ENCODE measurements at regions not wholly inside any gene's neighbourhood (a gene's known extent, or its start where the extent isn't known, plus 50 kb on each side); places are given as distances from the start of the nearest gene placed in this dataset.

DNA sequence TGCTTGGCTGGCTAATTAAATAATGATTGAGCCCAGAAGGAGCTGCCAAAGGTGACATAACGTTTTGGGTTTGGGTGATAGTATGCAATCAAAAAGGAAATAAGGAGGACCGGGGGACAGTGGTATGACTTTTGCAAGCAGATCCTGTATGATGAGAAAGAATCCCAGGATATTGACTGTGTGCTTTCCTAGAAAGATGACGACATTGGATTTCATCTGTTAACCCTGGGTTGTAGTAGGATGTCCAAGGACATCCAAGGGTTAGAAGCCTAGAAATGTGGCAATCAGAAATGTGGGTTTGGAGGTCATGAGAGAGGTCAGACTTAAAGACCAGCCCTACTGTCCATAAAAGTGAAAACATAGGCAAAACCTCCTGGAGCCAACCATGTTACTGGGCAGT lies 50.3 kb upstream of the HMHB1 start:
- no peak for DNase-seq
- ATAC-seq, result no peak

GRCh38 chr5:143760755-143761154 lies 51.2 kb upstream of the HMHB1 start:
- no peak for DNase-seq
- ATAC-seq, result no peak

- no peak for ATAC-seq
- no peak for DNase-seq
Measured at GRCh38 chr5:143760131-143760505, 51.8 kb upstream of the HMHB1 start.

- no peak for DNase-seq
- no peak for ATAC-seq
Measured at GRCh38 chr5:143759396-143760130, 52.4 kb upstream of the HMHB1 start.

DNA sequence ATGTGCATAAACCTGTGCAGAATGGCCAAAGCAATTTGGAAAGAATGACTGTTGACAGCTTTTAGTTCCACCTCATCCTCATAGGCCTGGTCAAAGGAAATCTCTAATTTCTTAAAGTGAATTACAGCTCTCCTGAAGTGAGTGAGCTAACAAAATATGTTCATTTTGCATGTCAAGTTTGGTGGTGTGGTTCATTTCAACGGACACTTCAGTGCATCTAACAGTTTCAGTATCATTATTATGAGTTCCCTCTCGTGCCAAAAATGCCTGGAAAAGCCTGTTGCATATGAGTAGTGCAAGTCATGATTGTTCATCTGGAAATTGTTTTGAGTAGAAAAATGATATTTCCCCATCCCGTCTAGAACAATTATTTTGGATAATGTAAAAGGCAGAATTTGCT lies 53.2 kb upstream of the HMHB1 start:
- DNase-seq, result no peak
- ATAC-seq, result no peak

- DNase-seq, result no peak
- ATAC-seq, result no peak
Measured at GRCh38 chr5:143758015-143758414, 53.9 kb upstream of the HMHB1 start.

DNA sequence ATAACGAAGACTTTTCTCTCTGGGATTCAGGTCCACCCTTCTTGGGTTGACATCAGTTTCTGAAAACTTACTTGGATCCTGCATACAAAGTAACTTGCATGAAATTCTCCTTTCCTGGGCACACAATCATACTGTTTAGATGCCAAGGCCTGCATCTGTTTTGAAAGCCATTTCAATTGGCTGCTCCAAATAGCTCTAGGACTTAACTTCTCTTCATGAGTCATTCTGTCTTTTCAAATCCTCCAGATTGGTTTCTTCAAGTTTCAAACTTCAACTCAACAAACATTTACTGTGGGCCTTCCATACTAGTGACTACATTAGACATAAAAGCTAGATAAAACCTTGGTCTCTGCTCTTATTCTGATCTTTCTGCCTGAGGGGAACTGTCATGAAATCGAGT lies 54.8 kb upstream of the HMHB1 start:
- no peak for DNase-seq
- ATAC-seq, result no peak

DNA sequence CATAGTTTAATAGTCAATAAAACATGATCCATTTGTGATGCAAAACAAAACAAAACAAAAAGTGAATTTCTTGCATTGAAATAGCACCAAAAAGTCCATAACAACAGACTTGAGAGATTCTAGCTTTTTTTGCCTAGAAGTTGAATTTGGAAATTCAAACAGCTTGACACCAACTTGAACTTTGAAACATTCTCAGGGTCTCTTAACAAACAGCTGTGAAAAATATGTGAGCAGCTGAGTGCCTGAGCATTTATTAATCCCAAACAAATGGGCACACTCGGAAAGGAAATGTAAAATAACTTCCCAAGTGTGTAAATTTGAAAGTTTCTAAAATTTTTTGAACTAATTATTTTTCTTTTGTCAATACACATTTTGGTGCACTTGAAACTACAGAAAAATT lies 56.0 kb upstream of the HMHB1 start:
- ATAC-seq, result no peak
- DNase-seq, result no peak

GRCh38 chr5:143752165-143752850 lies 59.7 kb upstream of the HMHB1 start:
- no peak for DNase-seq
- no peak for ATAC-seq

- DNase-seq, result no peak
- ATAC-seq, result no peak
Measured at GRCh38 chr5:143751342-143751741, 60.6 kb upstream of the HMHB1 start.

DNA sequence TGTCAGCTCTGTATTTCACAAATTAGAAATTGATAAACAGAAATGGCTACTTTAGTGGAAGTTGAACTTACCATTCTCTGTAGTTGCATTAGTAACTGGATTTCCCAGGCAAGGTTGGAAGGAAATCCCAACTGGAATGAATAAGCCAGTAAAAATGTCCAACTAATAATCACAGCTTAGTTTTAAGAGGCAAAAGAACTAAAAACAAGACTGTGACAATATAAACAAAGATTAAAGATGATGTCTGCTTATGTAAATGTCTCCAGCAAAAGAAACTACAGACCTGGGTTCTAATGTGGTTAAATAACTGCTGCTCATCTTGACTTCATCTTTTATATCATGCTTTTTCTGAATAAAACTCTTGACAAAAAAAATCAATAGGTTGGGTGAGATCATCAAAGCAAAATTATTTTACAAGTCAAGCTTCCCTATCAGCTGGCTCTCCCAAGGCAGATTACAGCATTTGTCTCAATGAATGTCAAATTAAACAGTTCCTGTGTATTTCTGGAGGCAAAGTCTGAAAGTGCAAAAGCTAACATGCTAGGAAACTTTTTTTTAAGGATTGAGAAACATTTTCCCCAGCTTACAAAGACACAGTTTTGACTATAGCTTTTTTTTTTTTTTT lies 62.3 kb upstream of the HMHB1 start:
- ATAC-seq, result no peak
- no peak for DNase-seq

GRCh38 chr5:143748516-143748915 lies 63.4 kb upstream of the HMHB1 start:
- no peak for ATAC-seq

GRCh38 chr5:143742951-143743350 lies 69.0 kb upstream of the HMHB1 start:
- ATAC-seq (no peak), DNase-seq (no peak)

More at GRCh38 chr5:143748516-143748915, 63.4 kb upstream of the HMHB1 start:
- no peak for DNase-seq

DNA sequence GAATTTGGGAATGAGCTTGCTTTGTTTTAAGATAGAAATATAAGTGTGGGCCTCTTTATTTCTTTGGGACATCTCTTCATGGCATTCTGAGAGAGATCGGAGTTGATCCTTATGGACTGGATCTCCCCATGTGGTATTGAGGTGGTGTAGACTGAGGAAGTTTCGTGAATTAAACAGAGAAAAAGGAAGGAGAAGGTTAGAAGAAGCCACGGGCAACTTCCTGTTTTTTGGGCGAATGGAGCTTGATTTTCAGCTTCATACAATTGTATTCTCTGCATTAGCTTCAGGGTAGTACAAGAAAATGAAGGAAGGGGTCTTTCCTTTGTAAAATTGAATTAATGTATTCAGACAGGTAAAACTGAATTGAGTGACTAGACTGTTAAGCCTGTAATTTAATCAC lies 70.5 kb upstream of the HMHB1 start:
- ATAC-seq, result no peak
- no peak for DNase-seq

- DNase-seq (no peak), ATAC-seq (no peak)
Measured at GRCh38 chr5:143740956-143741355, 71.0 kb upstream of the HMHB1 start.

DNA sequence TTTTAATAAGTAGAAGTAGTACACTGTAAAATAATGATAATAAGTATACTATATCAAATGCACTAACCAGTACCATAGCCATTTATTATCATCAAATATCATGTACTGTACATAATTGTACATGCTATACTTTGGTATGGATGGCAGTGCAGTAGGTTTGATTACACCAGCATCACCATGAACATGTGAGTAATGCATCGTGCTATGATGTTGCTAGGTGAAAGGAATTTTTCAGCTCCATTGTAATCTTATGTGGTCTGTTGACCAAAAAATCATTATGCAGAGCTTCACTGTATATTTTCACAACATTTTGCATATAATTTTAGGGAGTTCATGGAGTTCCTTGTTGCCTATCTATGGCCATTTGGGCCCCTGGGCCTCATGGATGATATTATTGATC lies 72.2 kb upstream of the HMHB1 start:
- no peak for ATAC-seq
- DNase-seq, result no peak

- DNase-seq, result no peak
- no peak for ATAC-seq
Measured at GRCh38 chr5:143738417-143739401, 73.3 kb upstream of the HMHB1 start.

DNA sequence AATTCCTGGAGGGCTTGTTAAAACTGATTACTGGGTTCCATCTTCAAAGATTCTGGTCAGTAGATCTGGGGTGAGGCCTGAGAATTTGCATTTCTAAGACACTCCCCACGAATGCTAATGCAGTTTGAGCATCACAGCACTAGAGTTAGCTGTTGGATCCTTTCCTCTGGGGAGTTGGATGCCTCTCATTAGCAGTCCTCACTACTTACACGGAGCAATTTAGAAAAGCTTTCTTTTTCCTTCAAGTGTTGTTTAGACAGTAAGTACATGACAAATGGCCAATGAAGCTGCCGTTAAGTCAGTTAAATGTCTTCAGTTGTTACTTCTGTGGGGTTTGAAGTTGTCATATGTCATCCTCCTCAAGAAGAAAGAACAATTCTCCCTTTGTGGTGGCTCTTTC lies 74.9 kb upstream of the HMHB1 start:
- DNase-seq (no peak), ATAC-seq (no peak)

- ATAC-seq (no peak), DNase-seq (no peak)
Measured at GRCh38 chr5:143734456-143734780, 77.5 kb upstream of the HMHB1 start.

- DNase-seq (no peak), ATAC-seq (no peak)
Measured at GRCh38 chr5:143733665-143734455, 78.1 kb upstream of the HMHB1 start.

GRCh38 chr5:143732402-143732801 lies 79.6 kb upstream of the HMHB1 start:
- DNase-seq (no peak), ATAC-seq (no peak)
